ENCODE measurements at regions not wholly inside any gene's neighbourhood (a gene's known extent, or its start where the extent isn't known, plus 50 kb on each side); places are given as distances from the start of the nearest gene placed in this dataset.

- Histone ChIP-seq H3K36me3 (ENCODE audit: control insufficient read depth in 4 of 4, insufficient read depth in 3 of 4, low read depth in 1 of 4, low read length in 3 of 4) (no peaks in the 10 kb centered on the region), H3K27ac (ENCODE audit: low read depth in 1 of 2, low read length in 2 of 2) (no peak overlapping the region), H3K9ac (ENCODE audit: low read depth in 1 of 2, low read length in 2 of 2) (no peak overlapping the region), H3K4me3 (ENCODE audit: low read depth in 1 of 3, low read length in 3 of 3) (no peak overlapping the region), H3K4me1 (ENCODE audit: control insufficient read depth in 4 of 4, insufficient read depth in 4 of 4, low read length in 3 of 4) (no peaks in the 10 kb centered on the region), H3K9me3 (ENCODE audit: control insufficient read depth in 4 of 4, low read length in 3 of 4) (no peaks in the 10 kb centered on the region), H3K27me3 (ENCODE audit: control insufficient read depth in 4 of 4, insufficient read depth in 4 of 4, low read length in 3 of 4) (no peaks in the 10 kb centered on the region)
- 61% methylated on average over 4 of the region's 4 CpGs for WGBS
- no peak for DNase-seq (ENCODE audit: low spot score)
- TF ChIP-seq ATF3 (IDR thresholded peaks at IDR 0.05) (no peak), REST (IDR thresholded peaks at IDR 0.05) (no peak), YY1 (IDR thresholded peaks at IDR 0.05) (no peak), RXRA (IDR thresholded peaks at IDR 0.05) (no peak), NR2F2 (IDR thresholded peaks at IDR 0.05) (no peak), MAX (IDR thresholded peaks at IDR 0.05) (no peak), HNF4A (conservative IDR thresholded peaks at IDR 0.05) (no peak), EGR1 (IDR thresholded peaks at IDR 0.05; ENCODE audit: low read depth in 2 of 2) (no peak), RAD21 (IDR thresholded peaks at IDR 0.05) (no peak), GABPA (IDR thresholded peaks at IDR 0.05 in 1 of 2, conservative IDR thresholded peaks at IDR 0.05 in 1 of 2) (no peak), TAF1 (conservative IDR thresholded peaks at IDR 0.05) (no peak), SP1 (IDR thresholded peaks at IDR 0.05) (no peak), FOXA1 (IDR thresholded peaks at IDR 0.05) (no peak), CTCF (IDR thresholded peaks at IDR 0.05; ENCODE audit: low read depth, low read length, missing input control) (no peak), HNF4G (IDR thresholded peaks at IDR 0.05) (no peak), ZBTB33 (IDR thresholded peaks at IDR 0.05) (no peak), JUND (IDR thresholded peaks at IDR 0.05) (no peak)
Observed at GRCh38 chr12:29883941-29884554, 100.3 kb upstream of the TMTC1 start.
